Mesothelial cell of epicardium (in vitro differentiated cells): ENCODE measurements at regions not wholly inside any gene's neighbourhood (a gene's known extent, or its start where the extent isn't known, plus 50 kb on each side); places are given as distances from the start of the nearest gene placed in this dataset.

Experiments
- DNase-seq, 2 experiments: peaks; one replicate each; pipeline ENCODE4 v3.0.0; 2021; ENCODE audit warnings: low spot score in 2 of 2; ENCODE audit not compliant: unreplicated experiment in 2 of 2
- H3K27ac Mint-ChIP-seq: 2 replicates; pipeline ENCODE4 v1.8.0; 2021; ENCODE audit warnings: mixed read lengths
- H3K27me3 Mint-ChIP-seq: 2 replicates; pipeline ENCODE4 v1.8.0; 2021; ENCODE audit warnings: low read depth, mixed read lengths
- H3K36me3 Mint-ChIP-seq: 2 replicates; pipeline ENCODE4 v1.8.0; 2021; ENCODE audit warnings: mixed read lengths
- H3K4me1 Mint-ChIP-seq: 2 replicates; pipeline ENCODE4 v1.8.0; 2021; ENCODE audit warnings: mixed read lengths
- H3K4me3 Mint-ChIP-seq: 2 replicates; pipeline ENCODE4 v1.8.0; 2021; ENCODE audit warnings: mild to moderate bottlenecking, moderate library complexity, mixed read lengths
- H3K9me3 Mint-ChIP-seq: 2 replicates; pipeline ENCODE4 v1.8.0; 2021; ENCODE audit warnings: mixed read lengths
- CTCF ChIP-seq: fragments of 200-600 bp; sonication (generic); IDR thresholded peaks from one replicate; pipeline ENCODE4 v1.5.0; 2021; ENCODE audit warnings: antibody characterized with exemption; ENCODE audit not compliant: unreplicated experiment

GRCh38 chr16:85541181-85541580 lies 71.9 kb upstream of the GSE1 start:
- H3K4me1 Mint-ChIP-seq: peaks cover 38% of the 10 kb centered on the region

GRCh38 chr16:85541619-85541979 lies 71.5 kb upstream of the GSE1 start:
- peaks cover 19% of the 10 kb centered on the region for H3K36me3 Mint-ChIP-seq
- peaks cover 6% of the 10 kb centered on the region for H3K9me3 Mint-ChIP-seq
- TF ChIP-seq CTCF: no peak
- no peak for DNase-seq
- no peaks in the 10 kb centered on the region for H3K27me3 Mint-ChIP-seq
- H3K4me3 Mint-ChIP-seq: no peak overlapping the region
- H3K4me1 Mint-ChIP-seq: peaks cover 36% of the 10 kb centered on the region
- H3K27ac Mint-ChIP-seq: peak overlapping the region; percentile 24

More at GRCh38 chr16:85541181-85541580, 71.9 kb upstream of the GSE1 start:
- peaks cover 6% of the 10 kb centered on the region for H3K9me3 Mint-ChIP-seq
- DNase-seq: no peak
- H3K27me3 Mint-ChIP-seq: no peaks in the 10 kb centered on the region
- peak overlapping the region; percentile 34 for H3K27ac Mint-ChIP-seq
- H3K36me3 Mint-ChIP-seq: peaks cover 19% of the 10 kb centered on the region
- H3K4me3 Mint-ChIP-seq: no peak overlapping the region
- no peak for TF ChIP-seq CTCF

- Mint-ChIP-seq H3K4me3 (no peak overlapping the region), H3K27me3 (no peaks in the 10 kb centered on the region), H3K4me1 (peaks cover 30% of the 10 kb centered on the region), H3K9me3 (peaks cover 6% of the 10 kb centered on the region), H3K27ac (peak overlapping the region; percentile 50), H3K36me3 (peaks cover 21% of the 10 kb centered on the region)
- DNase-seq: no peak
- TF ChIP-seq CTCF: no peak
Measured at GRCh38 chr16:85541980-85542900, 70.9 kb upstream of the GSE1 start.

- no peaks in the 10 kb centered on the region for H3K27me3 Mint-ChIP-seq
- peaks cover 22% of the 10 kb centered on the region for H3K4me1 Mint-ChIP-seq
- no peak for TF ChIP-seq CTCF
- H3K9me3 Mint-ChIP-seq: peaks cover 6% of the 10 kb centered on the region
- H3K27ac Mint-ChIP-seq: no peak overlapping the region
- peaks cover 23% of the 10 kb centered on the region for H3K36me3 Mint-ChIP-seq
- H3K4me3 Mint-ChIP-seq: no peak overlapping the region
- DNase-seq: no peak
Measured at GRCh38 chr16:85543536-85543935, 69.6 kb upstream of the GSE1 start.

GRCh38 chr16:85544016-85544415 lies 69.1 kb upstream of the GSE1 start:
- DNase-seq: no peak
- H3K27ac Mint-ChIP-seq: peak overlapping the region; percentile 30
- H3K36me3 Mint-ChIP-seq: peaks cover 22% of the 10 kb centered on the region
- TF ChIP-seq CTCF: no peak
- H3K27me3 Mint-ChIP-seq: no peaks in the 10 kb centered on the region
- H3K4me3 Mint-ChIP-seq: no peak overlapping the region
- peaks cover 22% of the 10 kb centered on the region for H3K4me1 Mint-ChIP-seq
- peaks cover 6% of the 10 kb centered on the region for H3K9me3 Mint-ChIP-seq
